Ovary (tissue), 7 donors: ENCODE measurements at regions not wholly inside any gene's neighbourhood (a gene's known extent, or its start where the extent isn't known, plus 50 kb on each side); places are given as distances from the start of the nearest gene placed in this dataset.

Experiments used
- DNase-seq, 5 donors: peaks; one replicate each; pipeline ENCODE4 v3.0.0-alpha.2; 2019 to 2020
- H3K27ac ChIP-seq, 2 donors: fragments of 200-600 bp; one replicate each; pipeline versions ENCODE4 v1.5.1 to v1.8.0; 2019 to 2022
- H3K27me3 ChIP-seq: fragments of 200-600 bp; one replicate; pipeline ENCODE4 v1.8.0; 2022
- H3K36me3 ChIP-seq: fragments of 200-600 bp; sonication (generic); one replicate; pipeline ENCODE4 v1.5.1; 2019
- H3K4me1 ChIP-seq: one replicate; pipeline ENCODE4 v1.8.1; 2013; ENCODE audit warnings: mild to moderate bottlenecking, moderate library complexity; ENCODE audit not compliant: insufficient read depth
- H3K4me3 ChIP-seq: fragments of 200-600 bp; sonication (generic); one replicate; pipeline ENCODE4 v1.5.1; 2017
- H3K9me3 ChIP-seq, 2 donors: fragments of 200-600 bp in 1 of 2; sonication (generic) in 1 of 2; one replicate each; pipeline versions ENCODE4 v1.5.1 to v1.8.1; 2013 to 2019; ENCODE audit warnings: mild to moderate bottlenecking in 1 of 2, moderate library complexity in 1 of 2
- CTCF ChIP-seq, 3 donors: fragments of 450-650 bp in 2 of 3; fragments of 200-600 bp in 1 of 3; IDR thresholded peaks; one replicate each; pipeline versions ENCODE4 v1.5.1 to v1.8.0; 2016 to 2022; ENCODE audit warnings: antibody characterized with exemption in 3 of 3, mild to moderate bottlenecking in 1 of 3
- EP300 ChIP-seq: sonication (generic); formaldehyde crosslinking; IDR thresholded peaks from one replicate; pipeline ENCODE4 v1.6.1; 2017; ENCODE audit warnings: antibody characterized with exemption
- POLR2A ChIP-seq: fragments of 450-650 bp; IDR thresholded peaks from one replicate; pipeline ENCODE4 v1.6.1; 2017; ENCODE audit warnings: antibody characterized with exemption, mild to moderate bottlenecking, moderate library complexity
- WGBS, 3 donors: extraction: QIAGEN DNeasy Blood & Tissue Kit in 1 of 3; methylation state at CpG; one replicate each; pipeline versions ENCODE4 v1.1.5 to v1.1.7; 2013 to 2017; 5-methylcytosine and 5-hydroxymethylcytosine counted together
- intact Hi-C, 4 donors: fragments of 100-400 bp; cut with DNase I; formaldehyde crosslinking; loops; one replicate each; pipeline versions ENCODE4 v1.11.0 to v1.15.1; 2022 to 2023
- donor health status: DM: no; HTN: no; CAD: no; lungs with moderate emphysema.
- donor health status: DM: no; HTN: no; CAD: no.
- donor health status: Bipolar disorder and iron deficiency.
- donor health status: DM: no; HTN: no; CAD: no.
- donor health status: DM: yes; HTN: yes; CAD: no.

DNA sequence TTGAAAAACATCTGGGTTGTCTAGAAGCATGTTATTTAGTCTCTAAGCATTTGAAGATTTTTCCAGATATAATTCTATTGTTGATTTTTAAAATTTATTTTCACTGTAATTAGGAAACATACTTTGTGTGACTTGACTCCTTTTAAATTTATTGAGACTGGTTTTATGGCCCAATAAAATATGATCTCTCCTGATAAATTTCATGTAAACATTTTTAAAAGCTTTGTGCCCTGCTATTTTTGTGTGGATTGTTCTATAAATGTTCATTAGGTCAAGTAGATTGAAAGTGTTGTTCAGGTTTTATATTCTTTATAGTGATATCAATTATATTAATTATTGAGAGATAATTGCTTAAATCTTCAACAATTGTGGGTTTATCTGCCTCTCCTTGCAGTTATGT is 105.4 kb downstream of the RFX6 start:
- Histone ChIP-seq H3K9me3 (no peaks in the 10 kb centered on the region), H3K36me3 (no peaks in the 10 kb centered on the region), H3K27ac (no peak overlapping the region), H3K4me3 (no peak overlapping the region), H3K27me3 (no peaks in the 10 kb centered on the region), H3K4me1 (no peaks in the 10 kb centered on the region)
- intact Hi-C loops = no loop called here
- no peak for TF ChIP-seq EP300
- TF ChIP-seq POLR2A = no peak
- TF ChIP-seq CTCF (IDR thresholded peaks at IDR 0.05) = no peak
- no peak for DNase-seq

DNA sequence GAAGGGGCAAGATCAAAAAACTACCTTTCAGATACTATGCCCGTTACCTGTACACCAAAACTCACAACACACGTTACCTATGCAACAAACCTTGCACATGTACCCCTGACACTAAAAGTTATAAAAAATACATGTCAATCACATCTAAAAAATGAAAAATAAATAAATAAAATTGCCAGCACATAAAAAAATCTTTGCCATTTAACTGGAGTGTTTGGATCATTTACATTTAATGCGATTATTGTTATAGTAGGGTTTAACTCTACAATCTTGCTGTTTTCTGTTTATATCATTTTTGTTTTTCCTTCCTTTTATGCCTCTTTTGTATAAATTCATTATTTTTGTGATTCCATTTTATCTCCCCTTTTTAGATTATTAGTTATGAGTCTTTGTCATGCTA is 106.3 kb downstream of the RFX6 start:
- no peak overlapping the region for H3K4me3 ChIP-seq

GRCh38 chr6:116986819-116987218 is 109.8 kb downstream of the RFX6 start:
- H3K4me1 ChIP-seq = no peaks in the 10 kb centered on the region
- intact Hi-C loops = no loop called here

More for the DNA sequence above, 106.3 kb downstream of the RFX6 start:
- no peaks in the 10 kb centered on the region for H3K36me3 ChIP-seq
- H3K9me3 ChIP-seq = no peaks in the 10 kb centered on the region
- H3K4me1 ChIP-seq = no peaks in the 10 kb centered on the region
- no peak overlapping the region for H3K27ac ChIP-seq
- no peak for TF ChIP-seq EP300
- no peak for TF ChIP-seq CTCF (IDR thresholded peaks at IDR 0.05)
- TF ChIP-seq POLR2A = no peak
- no peaks in the 10 kb centered on the region for H3K27me3 ChIP-seq
- DNase-seq = no peak
- intact Hi-C loops = no loop called here
- WGBS, 3 donors = 87 to 93% (median 88%) methylated on average over 3 of the region's 3 CpGs

GRCh38 chr6:116990679-116991078 is 113.6 kb downstream of the RFX6 start:
- H3K4me1 ChIP-seq = no peaks in the 10 kb centered on the region
- intact Hi-C loops = no loop called here
- H3K27me3 ChIP-seq = no peaks in the 10 kb centered on the region
- H3K4me3 ChIP-seq = no peak overlapping the region
- 39 to 65% (median 40%) methylated on average over 1 of the region's 1 CpG for WGBS, 3 donors
- H3K27ac ChIP-seq = no peak overlapping the region
- no peaks in the 10 kb centered on the region for H3K36me3 ChIP-seq
- TF ChIP-seq CTCF (IDR thresholded peaks at IDR 0.05) = no peak
- DNase-seq = no peak
- H3K9me3 ChIP-seq = no peaks in the 10 kb centered on the region

More at GRCh38 chr6:116986819-116987218, 109.8 kb downstream of the RFX6 start:
- no peak for TF ChIP-seq CTCF (IDR thresholded peaks at IDR 0.05)
- TF ChIP-seq POLR2A = no peak
- no peak for TF ChIP-seq EP300
- 77 to 89% (median 86%) methylated on average over 2 of the region's 2 CpGs for WGBS, 3 donors
- no peak overlapping the region for H3K4me3 ChIP-seq
- DNase-seq = no peak
- no peak overlapping the region for H3K27ac ChIP-seq
- no peaks in the 10 kb centered on the region for H3K9me3 ChIP-seq
- no peaks in the 10 kb centered on the region for H3K36me3 ChIP-seq
- no peaks in the 10 kb centered on the region for H3K27me3 ChIP-seq

DNA sequence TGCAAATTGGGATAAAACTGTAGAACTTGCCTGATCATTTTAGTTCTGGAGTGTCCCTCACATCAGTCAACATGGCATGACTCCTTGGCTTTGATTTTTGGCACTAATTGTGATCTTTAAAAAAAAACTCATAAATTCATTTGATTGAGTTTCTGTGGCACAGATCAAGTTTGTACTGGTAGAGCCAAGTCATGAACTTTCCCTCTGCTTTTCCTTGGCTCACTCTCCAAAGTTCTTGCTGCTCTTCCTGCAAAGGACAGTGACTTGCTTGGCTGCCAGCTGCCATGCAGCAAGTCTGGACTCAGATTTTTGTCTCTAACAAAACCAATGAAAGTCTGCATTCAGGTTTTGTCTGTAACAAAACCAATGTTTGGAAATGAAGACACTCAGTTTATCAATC is 115.5 kb downstream of the RFX6 start:
- Histone ChIP-seq H3K4me3 (no peak overlapping the region), H3K4me1 (no peaks in the 10 kb centered on the region), H3K27ac (no peak overlapping the region), H3K9me3 (no peaks in the 10 kb centered on the region), H3K36me3 (no peaks in the 10 kb centered on the region), H3K27me3 (no peaks in the 10 kb centered on the region)
- DNase-seq = no peak
- intact Hi-C loops = no loop called here
- TF ChIP-seq CTCF (IDR thresholded peaks at IDR 0.05) = no peak
- no peak for TF ChIP-seq POLR2A
- TF ChIP-seq EP300 = no peak
